ENCODE measurements at regions not wholly inside any gene's neighbourhood (a gene's known extent, or its start where the extent isn't known, plus 50 kb on each side); places are given as distances from the start of the nearest gene placed in this dataset.

DNA sequence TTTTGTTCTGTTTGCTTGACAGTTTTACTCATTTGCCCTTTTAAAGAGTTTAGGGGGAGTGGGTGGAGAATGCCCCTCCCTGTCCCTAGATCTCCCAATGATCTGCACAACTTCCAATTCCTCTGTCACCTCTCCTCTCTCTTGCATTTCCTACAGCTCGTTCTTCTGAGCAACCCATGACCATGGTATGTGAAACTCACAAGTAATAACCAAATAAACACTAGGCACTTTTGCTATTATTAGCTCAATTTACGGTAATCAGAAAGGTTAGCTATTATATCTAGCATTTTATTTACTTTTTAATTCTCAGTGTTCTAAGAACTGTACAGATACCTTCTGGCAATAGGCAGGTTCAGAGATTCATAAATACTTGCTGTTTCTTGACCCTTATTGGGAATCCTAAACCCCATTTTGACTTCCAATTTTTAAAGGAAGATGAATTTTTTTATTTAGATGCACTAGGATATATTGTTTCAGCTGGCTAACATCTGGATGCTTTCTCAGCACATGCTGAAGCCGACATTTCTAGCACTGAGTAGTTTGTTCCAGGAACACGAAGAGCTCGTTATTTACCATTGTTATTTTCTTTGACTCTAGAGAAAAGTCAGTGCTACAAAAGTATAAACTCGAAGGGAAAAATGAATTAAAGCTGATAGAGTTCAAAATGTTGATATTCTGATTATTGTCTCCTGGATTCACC is 194.7 kb upstream of the TLL1 start:
- no peaks in the 10 kb centered on the region for H3K27me3 ChIP-seq (ENCODE audit: control insufficient read depth in 2 of 2, insufficient read depth in 2 of 2, low read length in 2 of 2)
- ChIA-PET POLR2A (no interaction called here), CTCF (interaction anchor here (1.1 kb wide), 1 partner anchor 22 kb away, joined by 3 read pairs; no protein-coding TSS in a partner anchor)
- no peak overlapping the region for H3K4me2 ChIP-seq (ENCODE audit: insufficient read depth, low read length)
- H3K27ac ChIP-seq (ENCODE audit: insufficient read depth, low read depth, low read length): no peak overlapping the region
- FAIRE-seq (no peak), DNase-seq (ENCODE audit: low read depth, low spot score) (no peak)
- no peaks in the 10 kb centered on the region for H4K20me1 ChIP-seq (replicated peaks; ENCODE audit: control insufficient read depth, extremely low read depth, insufficient read depth, low read length)
- intact Hi-C loops (cut with micrococcal nuclease): no loop called here
- no peaks in the 10 kb centered on the region for H3K9me1 ChIP-seq (replicated peaks; ENCODE audit: control insufficient read depth, extremely low read depth, insufficient read depth, low read length)
- H3K4me1 ChIP-seq (ENCODE audit: control insufficient read depth, extremely low read depth, insufficient read depth, low read length): peaks cover 5% of the 10 kb centered on the region
- H3K9ac ChIP-seq (replicated peaks; ENCODE audit: extremely low read depth, insufficient read depth, low read length): no peak overlapping the region
- H3K4me3 ChIP-seq (replicated peaks in 1 of 3; ENCODE audit: insufficient read depth in 1 of 3, low read depth in 1 of 3, low read length in 3 of 3): no peak overlapping the region
- no peak for TF ChIP-seq EZH2 (IDR thresholded peaks at IDR 0.05; ENCODE audit: borderline replicate concordance, low read depth, low read length, severe bottlenecking)
- no peak for TF ChIP-seq MYC (IDR thresholded peaks at IDR 0.05; ENCODE audit: low read depth, low read length)
- no peak for TF ChIP-seq GATA2 (IDR thresholded peaks at IDR 0.05; ENCODE audit: insufficient read depth, insufficient read length, low read depth, low read length)
- TF ChIP-seq, protein P1, sequence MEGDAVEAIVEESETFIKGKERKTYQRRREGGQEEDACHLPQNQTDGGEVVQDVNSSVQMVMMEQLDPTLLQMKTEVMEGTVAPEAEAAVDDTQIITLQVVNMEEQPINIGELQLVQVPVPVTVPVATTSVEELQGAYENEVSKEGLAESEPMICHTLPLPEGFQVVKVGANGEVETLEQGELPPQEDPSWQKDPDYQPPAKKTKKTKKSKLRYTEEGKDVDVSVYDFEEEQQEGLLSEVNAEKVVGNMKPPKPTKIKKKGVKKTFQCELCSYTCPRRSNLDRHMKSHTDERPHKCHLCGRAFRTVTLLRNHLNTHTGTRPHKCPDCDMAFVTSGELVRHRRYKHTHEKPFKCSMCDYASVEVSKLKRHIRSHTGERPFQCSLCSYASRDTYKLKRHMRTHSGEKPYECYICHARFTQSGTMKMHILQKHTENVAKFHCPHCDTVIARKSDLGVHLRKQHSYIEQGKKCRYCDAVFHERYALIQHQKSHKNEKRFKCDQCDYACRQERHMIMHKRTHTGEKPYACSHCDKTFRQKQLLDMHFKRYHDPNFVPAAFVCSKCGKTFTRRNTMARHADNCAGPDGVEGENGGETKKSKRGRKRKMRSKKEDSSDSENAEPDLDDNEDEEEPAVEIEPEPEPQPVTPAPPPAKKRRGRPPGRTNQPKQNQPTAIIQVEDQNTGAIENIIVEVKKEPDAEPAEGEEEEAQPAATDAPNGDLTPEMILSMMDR (IDR thresholded peaks at IDR 0.05; ENCODE audit: extremely low read depth in 1 of 2, insufficient read depth in 1 of 2, low read depth in 1 of 2, low read length in 2 of 2): no peak
- TF ChIP-seq JUN (IDR thresholded peaks at IDR 0.05; ENCODE audit: borderline replicate concordance, insufficient read depth, insufficient read length, low read depth): no peak
- TF ChIP-seq POLR2A (IDR thresholded peaks at IDR 0.05; ENCODE audit: low read depth, low read length): no peak
- no peak for TF ChIP-seq POLR2AphosphoS5 (IDR thresholded peaks at IDR 0.05; ENCODE audit: insufficient read depth, low read depth, low read length)
- TF ChIP-seq FOS (IDR thresholded peaks at IDR 0.05; ENCODE audit: borderline replicate concordance, insufficient read depth, low read length): no peak
- TF ChIP-seq, protein P2, sequence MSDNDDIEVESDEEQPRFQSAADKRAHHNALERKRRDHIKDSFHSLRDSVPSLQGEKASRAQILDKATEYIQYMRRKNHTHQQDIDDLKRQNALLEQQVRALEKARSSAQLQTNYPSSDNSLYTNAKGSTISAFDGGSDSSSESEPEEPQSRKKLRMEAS (IDR thresholded peaks at IDR 0.05; ENCODE audit: insufficient read depth, insufficient read length): no peak
- dilution Hi-C loops (cut with MboI; ENCODE audit: extremely low pct_ligation_motif_present, low sequenced_read_pairs): no loop called here
- H3K36me3 ChIP-seq (ENCODE audit: control insufficient read depth in 2 of 2, extremely low read depth in 1 of 2, insufficient read depth in 2 of 2, low read length in 2 of 2): no peaks in the 10 kb centered on the region
- no TSS peak for BruUV-seq (replicated peaks)
- no peaks in the 10 kb centered on the region for H3K9me3 ChIP-seq (replicated peaks; ENCODE audit: control insufficient read depth, insufficient read depth, low read length)
- H2AFZ ChIP-seq (ENCODE audit: low read depth, low read length): no peak overlapping the region
- H3K79me2 ChIP-seq (ENCODE audit: control insufficient read depth, insufficient read depth, low read length): no peaks in the 10 kb centered on the region
